ENCODE measurements at regions not wholly inside any gene's neighbourhood (a gene's known extent, or its start where the extent isn't known, plus 50 kb on each side); places are given as distances from the start of the nearest gene placed in this dataset.
"Not testable (repeated sequence)": the region's sequence is repeated elsewhere in the genome, so short reads cannot be mapped to it uniquely, and the experiment has no call there.

GRCh38 chr2:16952368-16952767 is 286.7 kb upstream of the CYRIA start:
- DNase-seq: no peak

- DNase-seq: no peak
Observed at GRCh38 chr2:16950436-16950835, 284.8 kb upstream of the CYRIA start.

- no peak for DNase-seq
Observed at GRCh38 chr2:16948710-16949109, 283.1 kb upstream of the CYRIA start.

GRCh38 chr2:16948053-16948452 is 282.4 kb upstream of the CYRIA start:
- no peak for DNase-seq

- DNase-seq: no peak
Observed at GRCh38 chr2:16943279-16943958, 277.8 kb upstream of the CYRIA start.

GRCh38 chr2:16940214-16940613 is 274.6 kb upstream of the CYRIA start:
- no peak for DNase-seq

GRCh38 chr2:16939771-16940170 is 274.1 kb upstream of the CYRIA start:
- no peak for DNase-seq

- no peak for DNase-seq
Observed at GRCh38 chr2:16933355-16933754, 267.7 kb upstream of the CYRIA start.

GRCh38 chr2:16932826-16933225 is 267.2 kb upstream of the CYRIA start:
- no peak for DNase-seq

GRCh38 chr2:16931441-16931840 is 265.8 kb upstream of the CYRIA start:
- DNase-seq: no peak

- DNase-seq: no peak
Observed at GRCh38 chr2:16927398-16927797, 261.8 kb upstream of the CYRIA start.

- no peak for DNase-seq
Observed at GRCh38 chr2:16925145-16925544, 259.5 kb upstream of the CYRIA start.

- DNase-seq: not testable (repeated sequence)
Observed at GRCh38 chr2:16915341-16915755, 249.7 kb upstream of the CYRIA start.

- DNase-seq: no peak
Observed at GRCh38 chr2:16911746-16912145, 246.1 kb upstream of the CYRIA start.

- DNase-seq: no peak
Observed at GRCh38 chr2:16908656-16909055, 243.0 kb upstream of the CYRIA start.

GRCh38 chr2:16907645-16908282 is 242.1 kb upstream of the CYRIA start:
- DNase-seq: no peak

GRCh38 chr2:16905325-16905724 is 239.7 kb upstream of the CYRIA start:
- DNase-seq: not testable (repeated sequence)

- no peak for DNase-seq
Observed at GRCh38 chr2:16900405-16901025, 234.9 kb upstream of the CYRIA start.

- no peak for DNase-seq
Observed at GRCh38 chr2:16899958-16900357, 234.3 kb upstream of the CYRIA start.

GRCh38 chr2:16890081-16890480 is 224.4 kb upstream of the CYRIA start:
- no peak for DNase-seq

GRCh38 chr2:16885027-16885426 is 219.4 kb upstream of the CYRIA start:
- DNase-seq: no peak

GRCh38 chr2:16882706-16883105 is 217.1 kb upstream of the CYRIA start:
- DNase-seq: no peak

GRCh38 chr2:16881122-16881521 is 215.5 kb upstream of the CYRIA start:
- no peak for DNase-seq

GRCh38 chr2:16871411-16871810 is 205.8 kb upstream of the CYRIA start:
- DNase-seq: no peak
